Thymus (tissue), 11 donors: ENCODE measurements at regions not wholly inside any gene's neighbourhood (a gene's known extent, or its start where the extent isn't known, plus 50 kb on each side); places are given as distances from the start of the nearest gene placed in this dataset.
"Not testable (repeated sequence)": the region's sequence is repeated elsewhere in the genome, so short reads cannot be mapped to it uniquely, and the experiment has no call there.

Source experiments
- DNase-seq, 9 donors: peaks; one replicate each; pipeline ENCODE4 v3.0.0-alpha.2; 2013; ENCODE audit warnings: low spot score in 9 of 9, low read depth in 6 of 9, missing footprints in 1 of 9
- H3K27ac ChIP-seq, 2 donors: one replicate each; pipeline ENCODE4 v1.5.1; 2013; ENCODE audit warnings: control low read depth in 1 of 2, low read depth in 1 of 2, low read length in 1 of 2, mild to moderate bottlenecking in 1 of 2, moderate library complexity in 1 of 2
- H3K27me3 ChIP-seq, 2 donors: one replicate each; pipeline ENCODE4 v1.5.1; 2013; ENCODE audit warnings: low read length in 1 of 2; ENCODE audit not compliant: control insufficient read depth in 2 of 2, insufficient read depth in 1 of 2
- H3K36me3 ChIP-seq, 2 donors: one replicate each; pipeline ENCODE4 v1.5.1; 2013; ENCODE audit warnings: low read length in 1 of 2, mild to moderate bottlenecking in 1 of 2, moderate library complexity in 1 of 2; ENCODE audit not compliant: control insufficient read depth in 2 of 2, insufficient read depth in 2 of 2
- H3K4me1 ChIP-seq, 2 donors: one replicate each; pipeline ENCODE4 v1.5.1; 2013; ENCODE audit warnings: low read length in 2 of 2; ENCODE audit not compliant: control insufficient read depth in 2 of 2, insufficient read depth in 2 of 2
- H3K4me3 ChIP-seq, 2 donors: one replicate each; pipeline ENCODE4 v1.5.1; 2013; ENCODE audit warnings: low read length in 2 of 2, control low read depth in 1 of 2, mild to moderate bottlenecking in 1 of 2
- H3K9me3 ChIP-seq, 2 donors: one replicate each; pipeline ENCODE4 v1.5.1; 2013; ENCODE audit warnings: low read length in 1 of 2, mild to moderate bottlenecking in 1 of 2; ENCODE audit not compliant: control insufficient read depth in 2 of 2, insufficient read depth in 1 of 2
- WGBS: extraction: QIAGEN DNeasy Blood & Tissue Kit; methylation state at CpG from one replicate; pipeline ENCODE4 v1.1.7; 2013; 5-methylcytosine and 5-hydroxymethylcytosine counted together
- donor health status: healthy.

- H3K4me1 ChIP-seq, H3K27me3 ChIP-seq, H3K36me3 ChIP-seq, H3K4me3 ChIP-seq, H3K27ac ChIP-seq, DNase-seq: not testable (repeated sequence)
- 71% methylated on average over 3 of the region's 3 CpGs for WGBS
- peaks cover 2 to 18% of the 10 kb centered on the region in 2 donors for H3K9me3 ChIP-seq
Observed at GRCh38 chr21:13849489-13849888, 239.9 kb downstream of the POTED start.

DNA sequence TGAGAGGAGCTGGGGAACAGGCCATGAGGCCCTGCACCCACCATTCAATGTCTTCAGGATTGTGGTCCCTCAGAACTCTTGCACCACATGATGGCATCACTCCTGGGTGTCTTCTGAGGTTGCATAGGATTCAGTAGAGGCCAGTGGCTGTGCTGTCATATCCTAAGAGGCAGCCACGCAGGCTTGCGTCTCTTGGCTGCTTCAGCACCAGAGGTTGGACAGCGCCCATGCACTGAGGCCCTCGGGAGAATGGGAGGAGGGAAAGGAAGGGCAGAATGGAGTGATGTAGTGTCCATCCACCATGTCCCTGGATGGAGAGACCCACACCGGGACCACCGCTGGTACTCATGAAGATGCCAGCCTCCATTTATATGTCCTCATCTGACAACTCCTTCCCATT, 237.1 kb downstream of the POTED start:
- H3K4me3 ChIP-seq, H3K27me3 ChIP-seq, DNase-seq, H3K36me3 ChIP-seq, H3K27ac ChIP-seq, H3K4me1 ChIP-seq: not testable (repeated sequence)
- H3K9me3 ChIP-seq = peaks cover 2 to 18% of the 10 kb centered on the region in 2 donors
- 70% methylated on average over 6 of the region's 6 CpGs for WGBS

GRCh38 chr21:13844574-13844973, 235.0 kb downstream of the POTED start:
- not testable (repeated sequence) for H3K27me3 ChIP-seq, DNase-seq, H3K9me3 ChIP-seq, H3K36me3 ChIP-seq, H3K4me1 ChIP-seq, H3K27ac ChIP-seq, H3K4me3 ChIP-seq
- 80% methylated on average over 6 of the region's 6 CpGs for WGBS

DNA sequence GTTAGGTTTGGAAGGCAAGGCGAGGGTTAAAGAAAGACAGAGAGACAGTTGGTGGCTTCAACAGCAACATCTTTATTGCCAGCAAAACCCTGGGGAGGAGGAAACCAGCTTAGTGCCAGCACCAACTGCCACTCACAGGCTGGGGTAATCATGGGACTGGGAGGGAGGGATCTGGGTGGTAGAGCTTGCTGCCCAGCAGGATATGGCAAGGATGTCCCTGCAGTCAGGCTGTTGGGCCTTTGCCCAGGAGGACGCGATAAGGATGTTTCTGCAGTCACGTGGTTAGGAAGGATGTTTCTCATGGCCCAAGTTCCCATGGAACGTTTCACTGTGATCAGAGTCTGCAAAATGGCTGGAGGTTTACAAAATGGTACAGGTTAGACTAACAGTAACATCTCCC, 233.5 kb downstream of the POTED start:
- H3K27ac ChIP-seq, H3K4me1 ChIP-seq, H3K36me3 ChIP-seq, H3K4me3 ChIP-seq, H3K27me3 ChIP-seq, DNase-seq, H3K9me3 ChIP-seq: not testable (repeated sequence)
- 83% methylated on average over 5 of the region's 5 CpGs for WGBS

GRCh38 chr21:13827666-13828065, 218.1 kb downstream of the POTED start:
- H3K36me3 ChIP-seq, H3K27ac ChIP-seq, DNase-seq, H3K4me1 ChIP-seq, H3K4me3 ChIP-seq, H3K27me3 ChIP-seq: not testable (repeated sequence)
- 94% methylated on average over 19 of the region's 19 CpGs for WGBS
- peaks cover 0 to 12% of the 10 kb centered on the region in 2 donors for H3K9me3 ChIP-seq

DNA sequence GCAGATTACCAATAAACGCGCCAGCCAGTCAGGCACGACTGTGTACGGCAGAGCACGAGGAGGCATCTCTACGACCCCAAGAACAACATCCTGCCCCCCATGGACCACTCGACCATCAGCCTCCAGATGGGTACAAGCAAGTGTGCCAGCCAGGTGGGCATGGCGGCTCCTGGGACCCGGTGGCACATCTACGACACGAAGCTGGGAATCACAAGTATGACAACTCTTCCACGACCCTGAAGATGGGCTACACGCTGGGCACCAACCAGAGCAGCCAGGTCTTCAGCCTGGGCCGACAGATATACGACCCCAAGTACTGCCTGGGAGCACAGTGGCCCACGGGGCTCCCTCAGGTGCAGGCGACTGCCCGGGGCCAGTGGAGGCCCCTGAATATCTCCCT, 217.6 kb downstream of the POTED start:
- Histone ChIP-seq H3K9me3 (peaks cover 0 to 12% of the 10 kb centered on the region in 2 donors), H3K27ac (no peak overlapping the region), H3K27me3 (no peaks in the 10 kb centered on the region), H3K36me3 (no peaks in the 10 kb centered on the region), H3K4me3 (no peak overlapping the region), H3K4me1 (no peaks in the 10 kb centered on the region)
- DNase-seq = no peak
- 89% methylated on average over 18 of the region's 18 CpGs for WGBS

DNA sequence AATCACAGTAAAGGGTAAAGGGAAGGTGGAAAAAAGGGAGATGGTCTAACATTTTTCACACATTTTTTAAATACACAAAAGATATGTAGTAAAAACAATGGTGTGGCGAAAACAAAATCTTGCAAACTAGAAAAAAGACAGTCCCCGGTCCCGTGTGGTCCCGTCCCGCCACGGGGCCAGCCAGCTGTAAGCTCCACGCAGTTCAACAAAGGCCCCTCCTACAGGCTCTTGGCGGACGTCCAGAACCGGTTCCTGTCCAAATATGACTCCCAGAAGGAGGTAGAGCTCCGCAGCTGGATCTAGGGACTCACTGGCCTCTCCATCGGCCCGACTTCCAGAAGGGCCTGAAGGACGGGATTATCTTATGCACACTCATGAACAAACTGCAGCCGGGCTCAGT, 216.9 kb downstream of the POTED start:
- WGBS = 94% methylated on average over 15 of the region's 15 CpGs
- H3K4me1 ChIP-seq, H3K27me3 ChIP-seq, H3K4me3 ChIP-seq, H3K36me3 ChIP-seq, H3K27ac ChIP-seq, DNase-seq: not testable (repeated sequence)
- peaks cover 0 to 12% of the 10 kb centered on the region in 2 donors for H3K9me3 ChIP-seq

- not testable (repeated sequence) for H3K36me3 ChIP-seq, H3K27me3 ChIP-seq, H3K4me3 ChIP-seq, H3K4me1 ChIP-seq, H3K27ac ChIP-seq, DNase-seq
- H3K9me3 ChIP-seq = peaks cover 0 to 12% of the 10 kb centered on the region in 2 donors
- 50% methylated on average over 9 of the region's 26 CpGs for WGBS
Observed at GRCh38 chr21:13825218-13825778, 215.7 kb downstream of the POTED start.

- not testable (repeated sequence) for H3K4me3 ChIP-seq, H3K36me3 ChIP-seq, H3K9me3 ChIP-seq, H3K27me3 ChIP-seq, H3K4me1 ChIP-seq, H3K27ac ChIP-seq, DNase-seq
- 69% methylated on average over 4 of the region's 4 CpGs for WGBS
Observed at GRCh38 chr21:13820286-13820685, 210.7 kb downstream of the POTED start.

- H3K27me3 ChIP-seq, H3K27ac ChIP-seq, H3K36me3 ChIP-seq, H3K4me3 ChIP-seq, H3K4me1 ChIP-seq, H3K9me3 ChIP-seq, DNase-seq: not testable (repeated sequence)
- 78% methylated on average over 2 of the region's 2 CpGs for WGBS
Observed at GRCh38 chr21:13812191-13812590, 202.6 kb downstream of the POTED start.
